GM21717 (cell line): ENCODE measurements at regions not wholly inside any gene's neighbourhood (a gene's known extent, or its start where the extent isn't known, plus 50 kb on each side); places are given as distances from the start of the nearest gene placed in this dataset.

ENCODE experiments used
- ATAC-seq: cut with Tn5 transposase; IDR thresholded peaks from one replicate; pipeline ENCODE4 v1.9.1; 2021; ENCODE audit warnings: mild to moderate bottlenecking, moderate library complexity; ENCODE audit not compliant: unreplicated experiment

DNA sequence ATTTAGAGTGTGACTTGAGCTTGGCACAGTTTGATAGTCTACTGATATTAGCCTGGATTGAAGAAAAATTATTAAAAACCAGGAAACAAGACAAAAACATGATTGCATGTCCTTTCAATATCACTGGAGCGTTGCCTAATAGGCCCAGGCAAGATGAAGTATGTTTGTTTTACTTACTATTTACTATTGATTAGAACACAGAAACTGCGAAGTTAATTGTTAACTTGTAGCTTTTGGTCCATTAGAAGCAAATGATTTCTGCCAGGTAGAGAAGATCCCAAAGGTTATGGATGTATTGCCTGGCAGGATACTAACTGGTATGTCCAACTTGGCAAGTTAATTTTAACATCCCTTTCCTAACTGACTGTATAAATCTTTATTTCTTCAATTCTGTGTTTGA is 268.9 kb downstream of the ETNK1 start:
- no peak for ATAC-seq

DNA sequence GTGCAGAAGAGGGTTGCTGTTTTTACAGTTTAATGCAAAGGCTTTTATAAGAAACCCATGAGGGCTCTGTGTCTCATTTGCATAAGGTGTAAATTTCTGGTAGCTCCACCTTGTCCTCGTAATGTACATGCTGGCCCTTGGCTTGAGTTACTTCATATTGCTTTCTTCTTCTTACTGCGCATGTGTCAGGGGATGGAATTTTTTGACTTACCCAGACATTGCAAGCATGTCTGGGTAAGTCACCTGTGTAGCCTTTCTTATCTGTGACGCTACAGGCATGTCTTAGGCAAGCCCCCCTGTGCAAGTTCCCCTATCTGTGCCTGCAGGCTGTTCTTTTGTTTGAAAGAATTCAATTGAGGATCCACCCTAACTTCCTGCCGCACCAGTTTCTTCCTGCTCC is 274.2 kb downstream of the ETNK1 start:
- no peak for ATAC-seq

DNA sequence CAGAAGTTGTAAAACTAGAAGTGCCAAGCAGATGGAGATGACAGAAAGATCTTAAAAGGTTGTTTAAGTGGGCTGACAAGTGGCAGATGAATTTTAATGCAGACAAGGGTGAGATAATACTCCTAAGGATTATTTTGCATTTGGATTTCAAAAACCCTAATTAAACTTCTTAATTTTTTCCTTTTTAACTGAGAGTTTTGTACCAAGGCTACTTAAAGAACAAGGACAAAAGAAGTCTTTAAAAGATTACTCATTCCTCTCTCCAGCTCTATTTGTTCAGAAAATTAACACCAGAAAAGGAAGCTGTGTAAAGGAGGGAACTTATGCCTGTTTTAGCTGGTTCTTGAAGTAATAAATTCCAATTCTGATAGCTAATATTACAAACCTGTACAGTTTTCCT is 275.4 kb downstream of the ETNK1 start:
- ATAC-seq, result no peak

DNA sequence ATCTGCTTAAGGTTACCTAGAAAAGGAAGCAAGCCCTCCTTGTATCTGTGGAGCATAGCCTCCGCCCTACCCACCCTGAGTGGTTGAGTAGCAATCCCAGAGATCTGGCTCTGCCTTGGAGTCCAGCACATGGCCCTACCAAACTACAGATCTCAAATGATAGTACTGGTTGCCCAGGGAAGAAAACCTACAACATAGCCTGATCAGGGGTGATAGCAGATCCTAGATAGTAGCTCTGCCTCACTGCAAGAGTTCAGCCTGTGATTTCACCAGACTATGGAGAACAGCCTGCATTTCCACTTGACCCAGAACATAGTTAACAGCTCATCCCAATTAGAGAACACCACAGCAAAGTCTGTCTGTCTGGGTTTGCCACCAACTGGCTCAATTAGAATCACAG is 279.5 kb downstream of the ETNK1 start:
- ATAC-seq, result no peak

DNA sequence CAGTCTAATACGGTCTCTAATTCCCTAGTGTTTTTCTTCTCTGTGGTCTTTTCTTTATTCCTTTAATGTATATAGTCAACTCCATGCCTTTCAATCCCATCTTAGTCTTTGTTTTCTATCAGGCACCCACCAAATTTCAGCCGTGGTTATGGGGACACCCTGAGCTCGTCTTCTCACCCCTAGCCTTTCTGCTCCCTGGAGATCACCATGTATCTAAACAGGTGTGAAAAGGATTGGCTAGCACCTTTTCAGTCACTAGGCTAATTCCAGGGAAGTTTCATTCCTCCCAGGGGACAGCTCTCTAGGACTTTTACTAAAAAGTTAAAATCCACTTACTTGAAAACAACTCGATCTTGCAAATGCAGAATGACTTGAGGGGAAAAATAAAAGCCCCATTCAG is 291.3 kb downstream of the ETNK1 start:
- no peak for ATAC-seq

DNA sequence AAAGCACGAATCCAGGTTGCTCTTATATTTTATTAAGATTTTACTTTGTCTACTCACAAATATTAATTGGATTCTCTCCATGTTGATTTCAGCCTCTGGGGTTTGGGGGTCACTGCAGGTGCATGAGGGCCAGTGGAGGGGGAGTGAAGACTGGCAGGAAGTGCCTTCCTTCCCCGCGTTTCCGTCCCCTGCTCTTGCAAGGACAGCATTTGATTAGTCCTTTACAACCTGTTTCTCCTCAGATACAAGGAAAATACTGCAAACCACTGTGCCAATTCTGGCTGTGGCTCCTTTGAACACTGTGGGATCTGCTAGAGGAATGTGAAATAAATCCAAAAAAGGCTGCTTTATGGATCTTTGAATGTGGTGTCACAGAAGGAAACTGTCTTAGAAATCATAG is 291.8 kb downstream of the ETNK1 start:
- no peak for ATAC-seq

DNA sequence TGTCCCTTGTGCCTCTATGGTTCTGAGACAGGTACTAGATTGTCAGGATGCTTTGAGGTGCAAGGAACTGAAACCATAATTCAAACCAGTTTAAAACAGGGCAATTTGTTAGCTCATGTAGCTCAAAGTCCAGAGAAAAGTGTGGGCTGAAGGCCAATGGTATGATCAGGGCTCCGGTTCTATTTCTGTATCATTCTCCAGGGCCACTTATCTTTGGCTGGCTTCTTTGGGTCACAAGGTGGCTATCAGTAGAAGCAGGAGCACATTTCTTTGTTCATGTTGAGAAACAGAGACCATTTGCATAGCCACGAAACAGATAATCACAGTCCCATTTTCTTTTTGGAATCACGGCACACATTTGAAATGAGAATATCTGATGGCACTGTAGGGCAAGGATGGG is 294.9 kb downstream of the ETNK1 start:
- no peak for ATAC-seq

DNA sequence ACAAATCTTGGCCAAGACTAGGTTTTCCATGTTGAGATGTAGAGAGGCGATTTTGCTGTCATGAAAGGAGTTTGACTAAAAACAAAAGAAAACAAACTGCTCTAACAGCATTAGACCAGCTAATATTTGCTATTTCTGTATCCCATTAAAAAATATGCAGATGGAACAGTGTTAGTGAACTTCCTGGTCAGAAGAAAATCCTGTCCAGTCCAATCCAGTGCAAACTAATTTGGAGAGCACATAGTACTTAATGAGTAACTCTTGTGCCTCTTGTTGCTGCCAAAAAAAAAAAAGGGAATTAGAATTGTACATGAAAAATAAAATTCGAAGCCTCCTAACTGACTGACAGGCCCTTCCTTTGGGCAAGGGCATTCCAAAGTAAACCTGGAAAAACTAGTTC is 298.8 kb downstream of the ETNK1 start:
- ATAC-seq, result no peak

DNA sequence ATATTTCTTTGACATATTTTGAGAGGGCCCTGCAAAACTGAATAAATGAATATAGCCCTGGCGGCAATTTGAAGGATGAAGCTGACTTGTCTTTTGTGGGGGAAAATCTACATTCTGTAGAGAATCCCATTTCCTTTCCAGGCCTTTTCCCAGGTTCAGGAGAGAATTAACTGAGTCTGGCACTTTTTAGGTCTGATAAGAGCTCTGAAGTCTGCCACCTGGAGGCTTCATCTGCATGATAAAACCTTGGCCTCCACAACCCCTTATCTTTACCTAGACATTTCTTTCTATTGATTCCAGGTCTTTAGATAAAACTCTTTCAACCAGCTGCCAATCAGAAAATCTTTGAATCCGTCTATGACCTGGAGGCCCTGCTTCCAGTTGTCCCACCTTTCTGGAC is 299.4 kb downstream of the ETNK1 start:
- ATAC-seq, result no peak

DNA sequence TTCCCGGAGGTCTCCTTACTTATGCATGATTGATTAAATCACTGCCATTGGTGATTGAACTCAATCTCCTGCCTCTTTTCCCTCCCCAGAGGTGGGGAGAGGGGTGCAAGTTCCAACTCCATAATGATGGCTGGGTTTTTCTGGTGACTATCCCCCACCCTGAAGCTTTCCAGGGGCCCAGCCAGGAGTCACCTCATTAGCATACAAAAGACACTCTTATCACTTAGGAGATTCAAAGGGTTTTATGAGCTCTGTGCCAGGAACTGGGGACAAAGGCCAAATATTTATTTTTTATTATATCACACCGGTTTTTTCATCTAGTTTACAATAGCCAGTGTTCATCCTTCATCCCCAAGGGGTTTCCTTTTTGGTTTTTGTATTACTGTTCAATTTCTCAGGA is 300.7 kb downstream of the ETNK1 start:
- no peak for ATAC-seq

DNA sequence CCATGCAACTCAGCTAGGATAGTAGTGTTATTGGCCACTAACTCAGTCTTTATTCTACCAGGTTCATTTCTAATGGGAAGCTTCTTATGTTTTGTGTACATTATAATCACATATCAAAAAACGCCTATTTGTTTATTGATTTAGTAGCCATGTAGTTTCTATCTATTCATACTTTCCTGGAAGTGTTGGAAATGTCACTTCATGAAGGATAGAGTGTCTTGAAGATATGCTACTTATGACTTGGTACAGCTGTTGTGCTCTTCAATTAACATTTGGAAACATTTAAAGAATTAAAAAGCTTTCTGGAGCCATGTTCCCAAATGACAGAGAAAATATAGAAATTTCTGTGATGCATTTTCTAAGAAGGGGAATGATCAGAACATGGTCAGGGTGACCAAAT is 307.5 kb downstream of the ETNK1 start:
- no peak for ATAC-seq

DNA sequence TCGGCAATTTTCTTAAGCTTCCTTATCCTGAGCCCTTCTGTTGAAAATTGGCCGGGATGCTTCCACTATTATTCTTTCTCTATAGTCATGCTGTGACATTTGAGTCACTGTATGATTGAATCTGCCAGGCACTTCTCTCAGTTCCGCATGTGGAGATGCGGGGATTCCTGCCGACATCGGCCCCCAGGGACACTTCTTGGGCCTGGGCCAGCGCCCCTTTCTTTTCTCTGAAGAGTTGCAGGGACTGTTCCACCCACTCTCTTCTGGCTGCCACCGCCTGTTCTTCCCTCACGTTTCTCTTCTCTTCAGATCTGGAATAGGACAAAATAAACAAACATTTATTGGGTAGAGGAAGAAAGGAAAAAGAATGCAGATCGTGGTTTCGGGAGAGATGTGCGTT is 310.1 kb downstream of the ETNK1 start:
- ATAC-seq, result no peak

DNA sequence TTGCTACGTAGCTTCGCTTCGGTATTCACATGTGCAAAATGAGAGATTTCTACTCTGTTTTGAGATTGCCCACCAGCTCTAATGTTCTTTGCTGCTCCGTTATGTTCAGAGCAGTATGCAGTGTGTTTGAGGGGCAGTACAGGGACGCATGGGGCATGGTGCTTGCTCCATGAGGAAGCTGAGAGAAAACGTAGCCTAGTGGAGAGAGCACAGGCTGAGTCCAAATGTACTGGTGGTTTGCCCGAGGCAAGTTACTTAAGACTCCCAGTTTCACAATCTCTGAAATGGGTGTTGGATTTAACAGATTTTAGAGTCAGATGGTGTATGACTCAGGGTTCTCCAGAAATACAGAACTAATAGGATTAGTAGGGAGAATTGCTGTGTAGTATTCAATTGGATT is 310.5 kb downstream of the ETNK1 start:
- no peak for ATAC-seq

DNA sequence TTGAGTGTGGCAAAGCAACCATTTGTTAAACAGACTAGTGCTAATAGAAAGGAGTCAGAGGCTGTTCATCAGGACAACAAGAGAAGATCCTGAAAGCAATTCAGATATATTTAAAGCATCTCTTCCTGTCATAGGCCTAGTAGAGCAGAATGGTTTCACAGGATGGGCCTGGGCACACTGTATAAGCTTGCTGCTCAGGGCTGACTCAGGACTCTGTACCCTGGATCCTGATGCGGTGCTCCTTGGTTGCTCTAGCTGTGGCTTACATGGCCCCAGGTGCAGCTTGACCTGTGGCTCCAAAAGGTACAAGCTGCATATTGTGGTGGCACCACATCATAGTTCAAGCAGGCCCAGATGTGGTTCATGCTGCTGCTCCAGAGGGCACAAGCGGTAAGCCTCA is 313.4 kb downstream of the ETNK1 start:
- ATAC-seq, result no peak

DNA sequence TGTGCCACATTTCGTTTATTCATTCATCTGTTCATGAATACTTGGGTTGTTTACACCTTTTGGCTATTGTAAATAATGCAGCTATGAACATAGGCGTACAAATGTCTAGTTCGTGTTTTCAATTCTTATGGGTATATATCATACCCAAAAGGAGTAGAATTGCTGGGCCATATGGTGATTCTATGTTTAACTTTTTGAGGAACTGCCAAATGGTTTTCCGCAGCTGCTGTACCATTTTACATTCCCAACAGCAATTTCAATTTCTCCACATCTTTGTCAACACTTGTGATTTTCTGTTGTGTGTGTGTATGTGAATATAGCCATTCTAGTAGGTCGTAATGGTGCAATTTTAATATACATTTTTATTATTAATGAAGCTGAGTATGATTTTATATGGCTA is 326.2 kb downstream of the ETNK1 start:
- ATAC-seq, result no peak

DNA sequence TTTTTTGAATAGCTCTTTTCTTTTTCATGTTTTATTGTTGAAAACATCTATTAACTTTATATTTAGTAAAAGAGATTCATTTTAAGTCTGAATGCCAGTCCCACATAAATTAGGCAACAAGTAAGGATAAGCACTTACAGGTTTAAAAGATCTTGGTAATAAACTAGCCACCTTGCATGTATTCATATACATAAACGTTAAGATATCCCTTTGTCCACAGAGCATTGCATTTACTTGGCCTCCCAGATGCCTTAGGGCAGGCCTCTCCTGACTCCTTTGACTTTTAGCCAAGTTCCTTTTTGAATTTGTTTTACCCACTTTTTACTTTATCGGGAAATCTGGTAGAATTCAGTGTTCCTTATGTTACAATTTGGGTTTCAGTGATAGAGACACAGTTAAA is 331.7 kb downstream of the ETNK1 start:
- no peak for ATAC-seq

DNA sequence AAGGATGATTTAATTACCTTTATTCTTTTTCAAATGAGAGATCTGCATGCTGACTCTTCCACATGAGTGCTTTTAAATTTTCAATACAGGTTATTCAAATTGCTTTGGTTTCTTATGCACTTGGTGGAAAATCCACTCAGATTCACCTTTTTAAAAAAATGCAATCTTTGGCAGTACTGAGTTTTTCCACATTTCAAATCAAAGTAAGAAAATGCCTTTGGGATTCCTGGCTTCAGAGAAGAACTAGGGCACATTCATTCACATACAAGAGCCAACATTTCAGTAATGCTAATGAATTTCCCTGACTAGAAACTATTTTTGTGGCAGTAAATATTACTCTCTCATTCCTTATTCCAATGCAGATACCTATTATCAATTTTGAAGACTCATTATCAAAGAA is 342.2 kb downstream of the ETNK1 start:
- ATAC-seq, result no peak

DNA sequence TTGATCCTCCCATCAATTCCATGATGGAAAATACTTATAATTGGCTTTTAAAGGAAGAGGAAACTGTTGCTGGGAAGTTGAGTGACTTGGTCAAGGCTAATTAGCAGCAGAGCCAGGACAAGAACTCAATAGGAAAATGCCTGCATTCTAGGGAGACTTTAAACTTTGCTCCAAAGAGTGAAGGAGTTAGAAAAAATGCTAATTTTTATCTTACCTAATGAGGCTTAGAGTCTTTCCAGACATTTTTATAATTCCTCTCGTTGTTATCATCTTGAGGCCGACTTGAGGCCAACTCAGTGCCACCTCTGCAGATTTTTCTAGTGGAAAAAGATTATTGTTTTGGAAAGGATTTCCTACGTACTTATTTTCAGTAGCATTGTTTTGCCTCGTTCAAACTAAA is 344.6 kb downstream of the ETNK1 start:
- no peak for ATAC-seq

DNA sequence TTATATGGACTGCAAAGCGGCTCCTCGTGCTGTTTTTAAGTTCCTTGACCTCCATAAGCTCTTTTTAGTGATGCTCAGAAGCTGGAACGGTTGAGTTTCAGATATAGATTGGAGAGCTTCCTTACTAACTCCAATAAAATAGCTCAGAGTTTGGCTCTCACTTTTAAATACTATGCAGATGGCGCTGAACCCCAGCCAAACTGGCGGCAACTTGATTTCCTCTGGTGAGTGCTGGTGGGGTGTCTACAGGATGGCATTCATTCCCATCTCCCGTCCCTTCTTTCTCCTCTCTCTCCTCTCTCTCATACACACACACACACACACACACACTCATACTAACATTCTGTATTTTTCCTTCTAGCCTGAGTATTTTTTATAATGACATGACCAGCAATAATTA is 346.3 kb downstream of the ETNK1 start:
- ATAC-seq, result no peak

DNA sequence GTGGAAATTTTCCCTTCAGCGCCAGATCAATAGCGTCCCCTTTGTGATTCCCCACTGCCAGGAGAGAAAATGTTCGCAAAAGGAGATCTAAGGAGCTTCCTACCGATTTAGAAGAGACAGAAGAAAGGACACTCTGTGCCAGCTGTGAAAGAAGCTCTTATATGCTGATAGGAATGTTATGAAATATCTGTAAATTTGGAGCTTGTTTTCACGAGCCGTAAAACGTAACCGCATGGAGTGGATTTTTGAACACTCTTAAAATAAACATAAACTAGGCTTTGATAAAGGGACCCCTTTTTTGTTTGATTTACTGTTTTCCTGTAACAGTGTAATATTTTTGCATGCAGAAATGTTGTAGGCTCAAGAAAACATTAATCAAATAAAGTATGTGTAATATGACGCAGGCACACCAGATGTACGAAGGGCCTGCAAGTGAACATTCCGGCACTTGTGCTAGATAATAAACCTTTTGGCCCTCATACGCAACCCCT is 346.8 kb downstream of the ETNK1 start:
- ATAC-seq, result no peak

DNA sequence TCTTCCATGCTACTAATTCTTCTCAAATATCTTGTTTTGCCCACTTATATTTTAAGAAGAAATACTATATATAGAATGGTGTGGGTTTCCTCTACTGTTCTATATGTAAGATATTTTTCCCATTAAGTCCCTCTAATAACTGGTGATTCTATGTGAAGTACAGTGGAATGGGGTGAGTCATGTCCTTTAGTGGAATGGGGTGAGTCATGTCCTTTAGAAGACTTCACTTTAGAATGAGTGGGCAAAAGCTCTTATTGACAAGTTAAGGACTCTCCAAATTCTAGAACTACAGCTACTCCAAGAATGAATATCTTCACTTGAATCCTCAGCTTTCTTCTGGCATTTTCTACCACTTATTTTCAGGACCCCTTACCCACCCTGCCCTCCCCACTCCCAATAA is 349.9 kb downstream of the ETNK1 start:
- no peak for ATAC-seq

DNA sequence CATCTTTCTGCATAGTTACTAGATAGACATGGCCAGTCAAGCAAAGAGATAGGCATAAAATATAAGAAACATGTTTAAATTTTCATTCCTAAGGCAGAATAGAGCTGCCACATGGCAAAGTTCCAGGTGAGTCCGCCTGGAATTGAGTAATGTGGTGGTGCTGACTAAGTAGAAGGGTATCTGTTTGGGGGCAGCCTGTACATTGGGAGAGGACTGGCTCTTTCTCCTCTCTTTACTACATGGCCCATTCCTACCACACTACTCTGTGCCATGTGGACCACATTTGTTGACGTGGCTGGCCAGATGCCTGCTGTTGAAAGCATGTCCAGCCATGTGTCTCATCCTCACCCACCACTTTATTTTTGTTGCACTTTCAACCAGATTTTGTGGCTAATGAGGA is 354.0 kb downstream of the ETNK1 start:
- ATAC-seq, result no peak

DNA sequence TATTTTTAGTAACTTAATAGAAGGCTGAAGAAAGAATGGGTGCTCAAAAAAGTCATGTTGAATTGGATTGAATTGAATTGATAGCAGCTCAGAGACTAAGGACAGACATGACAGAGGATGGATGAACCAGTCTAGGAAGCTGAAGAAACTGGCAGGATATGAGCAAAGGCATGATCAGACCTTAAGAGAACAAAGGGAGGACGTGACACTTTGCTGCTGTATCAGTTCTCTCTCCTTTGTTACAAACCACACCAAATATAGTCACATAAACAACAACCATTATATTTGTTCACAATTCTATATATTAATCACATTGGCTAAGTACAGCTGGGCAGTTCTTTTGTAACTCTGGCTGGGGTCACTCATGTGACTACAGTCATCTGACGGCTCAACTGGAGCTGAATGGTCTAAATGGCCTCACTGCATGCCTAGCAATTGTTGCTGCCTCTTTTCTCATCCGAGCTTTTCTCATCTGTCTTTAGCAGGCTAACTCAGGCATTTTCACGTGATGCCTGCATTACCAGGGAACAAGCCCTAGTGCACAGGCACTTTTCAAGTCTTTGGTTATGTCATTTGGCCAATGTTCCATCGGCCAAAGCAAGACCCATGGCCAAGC is 355.0 kb downstream of the ETNK1 start:
- ATAC-seq, result no peak

DNA sequence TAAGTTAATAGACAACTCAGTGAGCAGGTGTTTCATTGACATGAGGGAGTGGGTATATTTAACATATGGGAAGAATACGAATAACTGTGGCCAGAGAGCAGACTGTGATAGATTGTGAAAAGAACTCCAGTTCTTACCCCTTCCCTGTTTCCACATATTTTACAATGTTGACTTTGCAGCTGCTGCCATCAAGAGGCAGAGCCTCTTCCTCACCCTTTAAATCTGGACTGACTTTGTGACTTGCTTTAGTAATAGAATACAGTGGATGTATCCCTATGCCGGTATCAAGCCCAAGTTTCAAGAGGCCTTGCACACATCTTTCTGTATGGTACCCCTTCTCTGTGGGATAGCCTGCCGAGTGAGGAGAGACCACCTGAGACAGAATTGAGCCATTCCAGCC is 356.7 kb downstream of the ETNK1 start:
- ATAC-seq, result no peak
